ENCODE measurements at regions not wholly inside any gene's neighbourhood (a gene's known extent, or its start where the extent isn't known, plus 50 kb on each side); places are given as distances from the start of the nearest gene placed in this dataset.
"Not testable (repeated sequence)": the region's sequence is repeated elsewhere in the genome, so short reads cannot be mapped to it uniquely, and the experiment has no call there.

GRCh38 chr2:193837111-193837738 lies 1642.5 kb upstream of the TMEFF2 start:
- Histone ChIP-seq H3K9ac (ENCODE audit: low read length) (no peak overlapping the region), H3K27me3 (ENCODE audit: control insufficient read depth, insufficient read depth, low read length) (no peaks in the 10 kb centered on the region), H3K9me3 (ENCODE audit: control insufficient read depth, low read depth, low read length) (no peaks in the 10 kb centered on the region), H3K27ac (ENCODE audit: low read length) (no peak overlapping the region), H3K36me3 (ENCODE audit: control insufficient read depth, low read depth, low read length) (no peaks in the 10 kb centered on the region), H3K4me3 (ENCODE audit: low read length) (no peak overlapping the region), H3K4me1 (ENCODE audit: control insufficient read depth, low read depth, low read length) (no peaks in the 10 kb centered on the region)

DNA sequence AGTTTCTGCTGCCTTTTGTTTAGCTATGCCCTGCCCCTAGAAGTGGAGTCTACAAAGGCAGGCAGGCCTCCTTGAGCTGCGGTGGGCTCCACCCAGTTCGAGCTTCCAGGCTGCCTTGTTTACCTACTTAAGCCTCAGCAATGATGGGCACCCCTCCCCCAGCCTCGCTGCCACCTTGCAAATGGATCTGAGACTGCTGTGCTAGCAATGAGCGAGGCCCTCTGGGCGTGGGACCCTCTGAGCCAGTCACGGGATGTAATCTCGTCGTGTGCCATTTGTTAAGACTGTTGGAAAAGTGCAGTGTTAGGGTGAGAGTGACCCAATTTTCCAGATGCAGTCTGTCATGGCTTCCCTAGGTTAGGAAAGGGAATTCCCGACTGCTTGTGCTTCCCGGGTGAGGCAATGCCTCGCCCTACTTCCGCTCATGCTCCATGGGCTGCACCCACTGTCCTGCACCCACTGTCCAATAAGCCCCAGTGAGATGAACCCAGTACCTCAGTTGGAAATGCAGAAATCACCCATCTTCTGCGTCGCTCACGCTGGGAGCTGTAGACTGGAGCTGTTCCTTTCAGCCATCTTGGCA lies 1641.8 kb upstream of the TMEFF2 start:
- H3K27ac ChIP-seq (ENCODE audit: low read length) = not testable (repeated sequence)

DNA sequence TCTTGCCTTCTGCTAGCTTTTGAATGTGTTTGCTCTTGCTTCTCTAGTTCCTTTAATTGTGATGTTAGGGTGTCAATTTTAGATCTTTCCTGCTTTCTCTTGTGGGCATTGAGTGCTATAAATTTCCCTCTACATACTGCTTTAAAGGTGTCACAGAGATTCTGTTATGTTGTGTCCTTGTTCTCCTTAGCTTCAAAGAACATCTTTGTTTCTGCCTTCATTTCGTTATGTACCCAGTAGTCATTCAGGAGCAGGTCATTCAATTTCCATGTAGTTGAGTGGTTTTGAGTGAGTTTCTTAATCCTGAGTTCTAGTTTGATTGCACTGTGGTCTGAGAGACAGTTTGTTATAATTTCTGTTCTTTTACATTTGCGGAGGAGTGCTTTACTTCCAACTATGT lies 1639.2 kb upstream of the TMEFF2 start:
- not testable (repeated sequence) for H3K9ac ChIP-seq (ENCODE audit: low read length); H3K4me3 ChIP-seq (ENCODE audit: low read length); H3K27me3 ChIP-seq (ENCODE audit: control insufficient read depth, insufficient read depth, low read length); H3K9me3 ChIP-seq (ENCODE audit: control insufficient read depth, low read depth, low read length); H3K4me1 ChIP-seq (ENCODE audit: control insufficient read depth, low read depth, low read length); H3K36me3 ChIP-seq (ENCODE audit: control insufficient read depth, low read depth, low read length); H3K27ac ChIP-seq (ENCODE audit: low read length)

More for the DNA sequence above, 1641.8 kb upstream of the TMEFF2 start:
- H3K27me3 ChIP-seq (ENCODE audit: control insufficient read depth, insufficient read depth, low read length); H3K9ac ChIP-seq (ENCODE audit: low read length); H3K4me3 ChIP-seq (ENCODE audit: low read length); H3K36me3 ChIP-seq (ENCODE audit: control insufficient read depth, low read depth, low read length); H3K4me1 ChIP-seq (ENCODE audit: control insufficient read depth, low read depth, low read length); H3K9me3 ChIP-seq (ENCODE audit: control insufficient read depth, low read depth, low read length): not testable (repeated sequence)

- Histone ChIP-seq H3K9ac (ENCODE audit: low read length) (no peak overlapping the region), H3K9me3 (ENCODE audit: control insufficient read depth, low read depth, low read length) (no peaks in the 10 kb centered on the region)
Measured at GRCh38 chr2:193824474-193824873, 1629.7 kb upstream of the TMEFF2 start.

GRCh38 chr2:193818801-193819499 lies 1624.2 kb upstream of the TMEFF2 start:
- Histone ChIP-seq H3K36me3 (ENCODE audit: control insufficient read depth, low read depth, low read length) (no peaks in the 10 kb centered on the region), H3K9me3 (ENCODE audit: control insufficient read depth, low read depth, low read length) (no peaks in the 10 kb centered on the region), H3K4me3 (ENCODE audit: low read length) (no peak overlapping the region), H3K9ac (ENCODE audit: low read length) (no peak overlapping the region), H3K27ac (ENCODE audit: low read length) (no peak overlapping the region), H3K27me3 (ENCODE audit: control insufficient read depth, insufficient read depth, low read length) (no peaks in the 10 kb centered on the region), H3K4me1 (ENCODE audit: control insufficient read depth, low read depth, low read length) (no peaks in the 10 kb centered on the region)

More at GRCh38 chr2:193824474-193824873, 1629.7 kb upstream of the TMEFF2 start:
- Histone ChIP-seq H3K27ac (ENCODE audit: low read length) (no peak overlapping the region), H3K4me3 (ENCODE audit: low read length) (no peak overlapping the region), H3K36me3 (ENCODE audit: control insufficient read depth, low read depth, low read length) (no peaks in the 10 kb centered on the region), H3K4me1 (ENCODE audit: control insufficient read depth, low read depth, low read length) (no peaks in the 10 kb centered on the region), H3K27me3 (ENCODE audit: control insufficient read depth, insufficient read depth, low read length) (no peaks in the 10 kb centered on the region)

GRCh38 chr2:193816008-193816407 lies 1621.3 kb upstream of the TMEFF2 start:
- Histone ChIP-seq H3K27me3 (ENCODE audit: control insufficient read depth, insufficient read depth, low read length) (no peaks in the 10 kb centered on the region), H3K27ac (ENCODE audit: low read length) (no peak overlapping the region), H3K9me3 (ENCODE audit: control insufficient read depth, low read depth, low read length) (no peaks in the 10 kb centered on the region), H3K4me1 (ENCODE audit: control insufficient read depth, low read depth, low read length) (no peaks in the 10 kb centered on the region), H3K4me3 (ENCODE audit: low read length) (no peak overlapping the region), H3K9ac (ENCODE audit: low read length) (no peak overlapping the region), H3K36me3 (ENCODE audit: control insufficient read depth, low read depth, low read length) (no peaks in the 10 kb centered on the region)

DNA sequence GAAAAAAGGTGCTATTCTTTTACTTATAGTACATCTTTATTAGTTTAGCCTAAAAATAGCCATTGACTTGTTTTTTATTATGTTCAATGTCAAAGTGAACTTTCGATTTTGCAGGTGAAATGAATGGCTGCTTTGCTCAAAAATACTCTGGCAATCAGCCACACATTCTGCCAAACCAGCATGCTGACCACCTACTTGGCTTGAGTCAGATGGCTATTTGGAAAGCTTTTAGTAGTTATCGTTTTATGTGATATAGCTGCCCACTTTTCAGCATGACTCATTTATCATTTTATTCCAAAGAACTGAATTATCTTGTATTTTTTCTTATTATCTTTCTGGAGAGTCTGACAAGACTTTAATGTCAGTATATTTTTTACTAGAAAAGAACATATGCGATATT lies 1615.8 kb upstream of the TMEFF2 start:
- Histone ChIP-seq H3K9ac (ENCODE audit: low read length) (no peak overlapping the region), H3K4me1 (ENCODE audit: control insufficient read depth, low read depth, low read length) (no peaks in the 10 kb centered on the region), H3K9me3 (ENCODE audit: control insufficient read depth, low read depth, low read length) (no peaks in the 10 kb centered on the region), H3K4me3 (ENCODE audit: low read length) (no peak overlapping the region), H3K27ac (ENCODE audit: low read length) (no peak overlapping the region), H3K36me3 (ENCODE audit: control insufficient read depth, low read depth, low read length) (no peaks in the 10 kb centered on the region), H3K27me3 (ENCODE audit: control insufficient read depth, insufficient read depth, low read length) (no peaks in the 10 kb centered on the region)

- H3K9me3 ChIP-seq (ENCODE audit: control insufficient read depth, low read depth, low read length) = no peaks in the 10 kb centered on the region
- no peaks in the 10 kb centered on the region for H3K36me3 ChIP-seq (ENCODE audit: control insufficient read depth, low read depth, low read length)
- no peak overlapping the region for H3K9ac ChIP-seq (ENCODE audit: low read length)
- H3K4me3 ChIP-seq (ENCODE audit: low read length) = no peak overlapping the region
- no peaks in the 10 kb centered on the region for H3K4me1 ChIP-seq (ENCODE audit: control insufficient read depth, low read depth, low read length)
- H3K27me3 ChIP-seq (ENCODE audit: control insufficient read depth, insufficient read depth, low read length) = no peaks in the 10 kb centered on the region
- H3K27ac ChIP-seq (ENCODE audit: low read length) = no peak overlapping the region
Measured at GRCh38 chr2:193808877-193809276, 1614.1 kb upstream of the TMEFF2 start.

GRCh38 chr2:193806088-193806774 lies 1611.5 kb upstream of the TMEFF2 start:
- no peak overlapping the region for H3K9ac ChIP-seq (ENCODE audit: low read length)
- no peak overlapping the region for H3K4me3 ChIP-seq (ENCODE audit: low read length)
- no peaks in the 10 kb centered on the region for H3K27me3 ChIP-seq (ENCODE audit: control insufficient read depth, insufficient read depth, low read length)
- no peak overlapping the region for H3K27ac ChIP-seq (ENCODE audit: low read length)
- no peaks in the 10 kb centered on the region for H3K9me3 ChIP-seq (ENCODE audit: control insufficient read depth, low read depth, low read length)
- no peaks in the 10 kb centered on the region for H3K36me3 ChIP-seq (ENCODE audit: control insufficient read depth, low read depth, low read length)
- no peaks in the 10 kb centered on the region for H3K4me1 ChIP-seq (ENCODE audit: control insufficient read depth, low read depth, low read length)

- H3K27ac ChIP-seq (ENCODE audit: low read length) = no peak overlapping the region
- H3K9me3 ChIP-seq (ENCODE audit: control insufficient read depth, low read depth, low read length) = no peaks in the 10 kb centered on the region
- no peak overlapping the region for H3K4me3 ChIP-seq (ENCODE audit: low read length)
- no peaks in the 10 kb centered on the region for H3K27me3 ChIP-seq (ENCODE audit: control insufficient read depth, insufficient read depth, low read length)
- no peak overlapping the region for H3K9ac ChIP-seq (ENCODE audit: low read length)
- H3K4me1 ChIP-seq (ENCODE audit: control insufficient read depth, low read depth, low read length) = no peaks in the 10 kb centered on the region
- no peaks in the 10 kb centered on the region for H3K36me3 ChIP-seq (ENCODE audit: control insufficient read depth, low read depth, low read length)
Measured at GRCh38 chr2:193796847-193797246, 1602.1 kb upstream of the TMEFF2 start.

DNA sequence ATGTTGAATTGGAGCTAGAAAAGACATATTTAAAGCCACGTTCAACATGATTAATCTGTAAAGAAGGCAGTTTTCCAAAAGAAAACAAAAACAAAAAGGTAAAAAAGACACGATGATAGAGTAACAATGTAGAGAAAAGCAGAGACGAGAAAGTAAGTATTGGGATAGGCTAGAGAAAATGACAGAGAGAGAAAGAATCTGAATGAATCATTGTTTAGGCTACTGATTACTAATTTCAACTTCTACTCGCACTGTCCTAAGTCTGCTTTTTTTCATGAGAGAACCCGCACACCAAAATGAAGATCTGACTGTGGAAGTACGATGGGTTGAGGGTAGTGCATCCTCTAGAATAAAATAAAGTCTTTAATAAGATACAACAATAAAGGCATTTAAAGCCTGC lies 1599.2 kb upstream of the TMEFF2 start:
- H3K27me3 ChIP-seq (ENCODE audit: control insufficient read depth, insufficient read depth, low read length) = no peaks in the 10 kb centered on the region
- H3K9ac ChIP-seq (ENCODE audit: low read length) = no peak overlapping the region
- no peaks in the 10 kb centered on the region for H3K4me1 ChIP-seq (ENCODE audit: control insufficient read depth, low read depth, low read length)
- H3K4me3 ChIP-seq (ENCODE audit: low read length) = no peak overlapping the region
- no peaks in the 10 kb centered on the region for H3K9me3 ChIP-seq (ENCODE audit: control insufficient read depth, low read depth, low read length)
- no peaks in the 10 kb centered on the region for H3K36me3 ChIP-seq (ENCODE audit: control insufficient read depth, low read depth, low read length)
- no peak overlapping the region for H3K27ac ChIP-seq (ENCODE audit: low read length)
